Right atrium auricular region (tissue), 2 donors: ENCODE measurements at regions not wholly inside any gene's neighbourhood (a gene's known extent, or its start where the extent isn't known, plus 50 kb on each side); places are given as distances from the start of the nearest gene placed in this dataset.

Experiments
- DNase-seq: peaks from one replicate; pipeline ENCODE4 v3.0.0-alpha.2; 2019; ENCODE audit warnings: low spot score
- H3K27ac ChIP-seq, 2 donors: fragments of 200-600 bp; sonication (generic); 1 replicate in 1 of 2; 2 replicates in 1 of 2; pipeline ENCODE4 v1.5.1; 2016 to 2019
- H3K27me3 ChIP-seq, 2 donors: fragments of 200-600 bp; sonication (generic); one replicate each; pipeline versions ENCODE4 v1.5.1 to v1.6.0; 2017 to 2019
- H3K36me3 ChIP-seq: fragments of 200-600 bp; sonication (generic); one replicate; pipeline ENCODE4 v1.5.1; 2016
- H3K4me1 ChIP-seq, 2 donors: fragments of 200-600 bp; sonication (generic); one replicate each; pipeline versions ENCODE4 v1.5.1 to v1.6.0; 2017 to 2019
- H3K4me3 ChIP-seq, 2 donors: fragments of 200-600 bp; sonication (generic); 1 replicate in 1 of 2; 2 replicates in 1 of 2; pipeline ENCODE4 v1.5.1; 2017 to 2019; ENCODE audit warnings: mild to moderate bottlenecking in 1 of 2, moderate library complexity in 1 of 2
- H3K9me3 ChIP-seq, 2 donors: fragments of 200-600 bp; sonication (generic); one replicate each; pipeline ENCODE4 v1.5.1; 2019
- TF ChIP-seq, protein P1 (sequence below), 2 donors: fragments of 200-600 bp; sonication (generic); IDR thresholded peaks; one replicate each; pipeline ENCODE4 v1.5.1; 2019; ENCODE audit warnings: antibody characterized with exemption in 2 of 2

DNA sequence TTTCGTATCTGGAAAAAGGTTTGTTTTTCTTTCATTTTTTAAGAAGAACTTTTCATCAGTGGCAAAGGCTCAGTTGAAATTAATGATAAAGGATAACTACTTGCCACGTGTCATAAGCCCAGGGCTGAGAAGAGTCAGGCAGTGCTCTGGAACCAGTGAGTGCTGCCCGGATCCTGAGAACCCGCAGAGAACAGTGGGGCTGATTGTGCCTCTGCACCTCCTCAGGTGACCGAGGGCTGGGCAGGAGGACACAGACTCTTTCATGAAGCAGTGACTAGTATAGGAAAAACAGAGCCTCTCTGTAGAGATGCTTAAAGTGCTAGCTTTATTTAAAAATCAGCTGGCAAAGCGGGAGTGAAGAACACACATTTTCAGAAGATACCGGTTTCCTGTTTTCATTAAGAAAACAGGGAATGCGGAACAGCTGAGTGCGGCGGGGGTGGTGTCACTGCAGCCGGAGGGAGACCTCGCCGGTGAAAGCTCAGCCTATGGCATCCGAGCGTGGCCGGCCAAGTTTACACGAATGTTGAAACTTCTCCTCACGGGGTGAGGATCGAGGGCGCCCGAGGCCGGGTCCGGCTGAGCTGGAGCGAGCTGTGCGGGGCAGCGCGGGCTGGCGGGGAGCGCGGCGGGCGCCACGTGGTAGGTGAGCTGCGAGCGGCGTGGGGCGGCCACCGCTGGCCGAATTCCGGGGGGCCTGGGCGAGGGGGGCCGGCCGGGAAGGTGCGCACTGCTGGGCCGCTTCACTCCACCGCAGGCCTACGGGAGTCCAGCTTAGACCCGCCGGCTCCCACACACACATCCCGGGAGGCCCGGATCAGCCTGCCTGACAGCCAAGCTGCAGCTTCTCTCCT is 134.7 kb upstream of the DMRT1 start:
- Histone ChIP-seq H3K9me3 (no peaks in the 10 kb centered on the region), H3K27ac (peak overlapping the region; percentile 85 to 86), H3K4me3 (peak overlapping the region; percentile 43 to 57), H3K4me1 (peaks cover 0 to 60% of the 10 kb centered on the region in 2 donors), H3K27me3 (no peaks in the 10 kb centered on the region), H3K36me3 (peaks cover 21% of the 10 kb centered on the region)
- peak; percentile 87 for DNase-seq
- TF ChIP-seq, protein P1, sequence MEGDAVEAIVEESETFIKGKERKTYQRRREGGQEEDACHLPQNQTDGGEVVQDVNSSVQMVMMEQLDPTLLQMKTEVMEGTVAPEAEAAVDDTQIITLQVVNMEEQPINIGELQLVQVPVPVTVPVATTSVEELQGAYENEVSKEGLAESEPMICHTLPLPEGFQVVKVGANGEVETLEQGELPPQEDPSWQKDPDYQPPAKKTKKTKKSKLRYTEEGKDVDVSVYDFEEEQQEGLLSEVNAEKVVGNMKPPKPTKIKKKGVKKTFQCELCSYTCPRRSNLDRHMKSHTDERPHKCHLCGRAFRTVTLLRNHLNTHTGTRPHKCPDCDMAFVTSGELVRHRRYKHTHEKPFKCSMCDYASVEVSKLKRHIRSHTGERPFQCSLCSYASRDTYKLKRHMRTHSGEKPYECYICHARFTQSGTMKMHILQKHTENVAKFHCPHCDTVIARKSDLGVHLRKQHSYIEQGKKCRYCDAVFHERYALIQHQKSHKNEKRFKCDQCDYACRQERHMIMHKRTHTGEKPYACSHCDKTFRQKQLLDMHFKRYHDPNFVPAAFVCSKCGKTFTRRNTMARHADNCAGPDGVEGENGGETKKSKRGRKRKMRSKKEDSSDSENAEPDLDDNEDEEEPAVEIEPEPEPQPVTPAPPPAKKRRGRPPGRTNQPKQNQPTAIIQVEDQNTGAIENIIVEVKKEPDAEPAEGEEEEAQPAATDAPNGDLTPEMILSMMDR (IDR thresholded peaks at IDR 0.05) = no peak

DNA sequence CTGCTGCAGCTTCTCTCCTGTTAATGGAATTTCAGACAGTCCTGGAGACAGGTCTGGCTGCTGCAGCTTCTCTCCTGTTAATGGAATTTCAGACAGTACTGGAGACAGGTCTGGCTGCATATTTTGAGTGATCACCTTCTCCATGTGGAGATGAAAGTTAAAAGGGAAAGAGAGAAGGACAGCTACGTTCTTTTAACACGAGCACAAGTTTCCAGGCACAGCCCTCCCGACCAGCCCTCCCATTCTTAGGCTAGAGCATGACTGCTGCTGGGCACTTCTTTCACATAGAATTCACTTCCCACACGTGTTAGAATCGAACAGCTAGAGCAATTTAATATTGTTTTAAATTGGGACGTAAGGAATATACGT is 133.3 kb upstream of the DMRT1 start:
- no peaks in the 10 kb centered on the region for H3K27me3 ChIP-seq
- H3K4me1 ChIP-seq = peaks cover 0 to 70% of the 10 kb centered on the region in 2 donors
- DNase-seq = no peak

GRCh38 chr9:708551-709432 is 132.7 kb upstream of the DMRT1 start:
- Histone ChIP-seq H3K36me3 (peaks cover 41% of the 10 kb centered on the region), H3K4me1 (peaks cover 0 to 71% of the 10 kb centered on the region in 2 donors), H3K27ac (peak overlapping the region; percentile 72 to 76), H3K9me3 (no peaks in the 10 kb centered on the region), H3K27me3 (no peaks in the 10 kb centered on the region), H3K4me3 (peak overlapping the region in 1 of 2 donors; percentile 14)
- DNase-seq = no peak
- TF ChIP-seq, protein P1 (IDR thresholded peaks at IDR 0.05) = no peak

More for the DNA sequence above, 133.3 kb upstream of the DMRT1 start:
- Histone ChIP-seq H3K27ac (peak overlapping the region; percentile 72 to 76), H3K36me3 (peaks cover 34% of the 10 kb centered on the region), H3K9me3 (no peaks in the 10 kb centered on the region), H3K4me3 (peak overlapping the region in 1 of 2 donors; percentile 14)
- TF ChIP-seq, protein P1 (IDR thresholded peaks at IDR 0.05) = no peak

- H3K27ac ChIP-seq = peak overlapping the region; percentile 8 to 60
- peaks cover 0 to 74% of the 10 kb centered on the region in 2 donors for H3K4me1 ChIP-seq
- H3K36me3 ChIP-seq = peaks cover 49% of the 10 kb centered on the region
- H3K9me3 ChIP-seq = no peaks in the 10 kb centered on the region
- peak; percentile 48 for DNase-seq
- H3K27me3 ChIP-seq = no peaks in the 10 kb centered on the region
- H3K4me3 ChIP-seq = no peak overlapping the region
- TF ChIP-seq, protein P1 (IDR thresholded peaks at IDR 0.05) = no peak
Observed at GRCh38 chr9:710951-711745, 130.3 kb upstream of the DMRT1 start.

DNA sequence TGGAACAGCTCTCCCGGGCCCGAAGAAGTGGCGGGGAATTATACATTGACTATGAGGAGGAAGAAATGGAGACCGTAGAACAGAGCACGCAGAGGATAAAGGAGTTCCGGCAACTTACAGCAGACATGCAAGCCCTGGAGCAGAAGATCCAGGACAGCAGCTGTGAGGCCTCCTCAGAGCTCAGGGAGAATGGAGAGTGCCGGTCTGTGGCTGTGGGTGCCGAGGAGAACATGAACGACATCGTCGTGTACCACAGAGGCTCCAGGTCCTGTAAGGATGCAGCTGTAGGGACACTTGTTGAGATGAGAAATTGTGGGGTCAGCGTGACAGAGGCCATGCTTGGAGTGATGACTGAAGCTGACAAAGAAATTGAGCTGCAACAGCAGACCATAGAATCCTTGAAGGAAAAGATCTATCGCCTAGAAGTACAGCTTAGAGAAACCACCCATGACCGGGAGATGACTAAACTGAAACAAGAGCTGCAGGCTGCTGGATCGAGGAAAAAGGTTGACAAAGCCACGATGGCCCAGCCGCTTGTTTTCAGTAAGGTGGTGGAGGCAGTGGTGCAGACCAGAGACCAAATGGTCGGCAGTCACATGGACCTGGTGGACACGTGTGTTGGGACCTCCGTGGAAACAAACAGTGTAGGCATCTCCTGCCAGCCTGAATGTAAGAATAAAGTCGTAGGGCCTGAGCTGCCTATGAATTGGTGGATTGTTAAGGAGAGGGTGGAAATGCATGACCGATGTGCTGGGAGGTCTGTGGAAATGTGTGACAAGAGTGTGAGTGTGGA is 129.5 kb upstream of the DMRT1 start:
- H3K4me3 ChIP-seq = no peak overlapping the region
- H3K9me3 ChIP-seq = no peaks in the 10 kb centered on the region
- peaks cover 0 to 74% of the 10 kb centered on the region in 2 donors for H3K4me1 ChIP-seq
- DNase-seq = no peak
- H3K36me3 ChIP-seq = peaks cover 49% of the 10 kb centered on the region
- TF ChIP-seq, protein P1 (IDR thresholded peaks at IDR 0.05) = no peak
- peak overlapping the region; percentile 60 to 88 for H3K27ac ChIP-seq
- no peaks in the 10 kb centered on the region for H3K27me3 ChIP-seq
